ENCODE measurements at regions not wholly inside any gene's neighbourhood (a gene's known extent, or its start where the extent isn't known, plus 50 kb on each side); places are given as distances from the start of the nearest gene placed in this dataset.
"Not testable (repeated sequence)": the region's sequence is repeated elsewhere in the genome, so short reads cannot be mapped to it uniquely, and the experiment has no call there.

DNA sequence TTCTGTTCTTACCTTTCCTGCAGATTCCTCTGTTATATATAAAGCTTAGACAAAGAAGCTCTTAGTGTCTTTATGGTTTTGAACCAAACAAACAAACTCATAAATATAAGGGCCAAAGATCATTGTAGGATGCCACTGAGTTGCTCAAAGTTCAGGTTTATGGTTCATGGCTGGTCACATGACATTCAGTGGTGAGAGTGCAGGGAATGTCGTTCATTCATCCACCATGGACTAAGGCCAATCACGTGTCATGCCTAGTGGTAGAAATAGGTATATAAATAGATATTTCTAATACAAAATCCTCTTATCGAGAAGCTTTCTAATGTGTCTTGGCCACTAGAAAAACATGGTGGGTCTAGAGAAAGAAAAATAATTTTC is 119.4 kb downstream of the GATA3 start:
- DNase-seq, result no peak

GRCh38 chr10:8174762-8175161 is 120.3 kb downstream of the GATA3 start:
- DNase-seq, result no peak

DNA sequence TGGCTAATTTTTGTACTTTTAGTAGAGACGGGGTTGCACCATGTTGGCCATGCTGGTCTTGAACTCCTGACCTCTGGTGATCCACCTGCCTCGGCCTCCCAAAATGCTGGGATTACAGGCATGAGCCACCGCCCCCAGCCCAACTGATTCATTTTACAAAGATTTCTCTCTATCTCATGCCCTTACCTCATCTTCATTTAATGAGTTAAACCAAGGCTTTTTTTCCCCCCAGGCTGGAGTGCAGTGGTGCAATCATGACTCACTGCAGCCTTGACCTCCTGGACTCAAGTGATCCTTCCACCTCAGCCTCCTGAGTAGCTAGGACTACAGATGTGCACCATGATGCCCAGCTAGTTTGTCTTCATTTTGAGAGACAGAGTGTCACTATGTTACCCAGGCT is 123.0 kb downstream of the GATA3 start:
- DNase-seq, result not testable (repeated sequence)

DNA sequence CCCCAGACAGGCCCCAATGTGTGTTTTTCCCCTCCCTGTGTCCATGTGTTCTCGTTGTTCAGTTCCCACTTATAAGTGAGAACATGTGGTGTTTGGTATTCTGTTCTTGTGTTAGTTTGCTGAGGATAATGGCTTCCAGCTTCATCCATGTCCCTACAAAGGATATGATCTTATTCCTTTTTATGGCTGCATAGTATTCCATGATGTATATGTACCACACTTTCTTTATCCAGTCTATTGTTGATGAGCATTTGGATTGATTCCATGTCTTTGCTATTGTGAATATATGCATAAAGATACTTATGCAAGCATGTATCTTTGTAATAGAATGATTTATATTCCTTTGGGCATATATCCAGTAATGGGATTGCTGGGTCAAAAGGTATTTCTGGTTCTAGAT is 125.3 kb downstream of the GATA3 start:
- DNase-seq, result not testable (repeated sequence)

- DNase-seq, result no peak
Measured at GRCh38 chr10:8180360-8181109, 126.0 kb downstream of the GATA3 start.

DNA sequence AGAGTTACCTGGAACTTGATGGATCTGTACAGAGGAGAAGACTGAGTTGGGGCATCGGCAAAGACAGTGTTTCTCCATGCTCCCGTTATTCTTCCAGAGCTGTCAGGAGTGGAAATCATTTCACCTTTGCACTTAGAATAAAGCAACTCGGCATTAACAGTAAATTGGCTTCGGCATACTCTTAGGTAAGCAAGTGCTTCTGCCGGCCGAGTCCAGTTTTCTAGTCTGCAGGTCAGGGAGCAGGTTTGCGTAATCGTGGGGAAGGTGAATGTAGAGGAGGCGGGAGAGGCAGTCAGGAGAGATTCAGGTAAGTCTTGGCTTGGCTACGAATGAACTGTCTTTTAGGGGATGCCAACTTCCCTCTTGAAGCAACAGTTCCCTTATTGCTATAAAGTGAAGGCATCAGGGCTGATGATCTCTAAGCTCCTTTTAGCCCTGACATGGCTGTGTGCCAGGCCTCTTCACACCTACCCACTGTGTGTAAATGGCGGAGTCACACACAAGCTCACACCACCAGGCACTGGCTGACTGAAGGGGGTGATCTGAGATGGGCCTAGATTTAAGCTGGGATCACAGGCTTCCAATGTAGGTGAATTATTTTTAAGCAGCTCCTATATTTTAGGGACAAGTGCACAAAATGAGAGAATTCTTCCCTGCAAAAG is 127.1 kb downstream of the GATA3 start:
- DNase-seq, result no peak

- no peak for DNase-seq
Measured at GRCh38 chr10:8182806-8183205, 128.3 kb downstream of the GATA3 start.

DNA sequence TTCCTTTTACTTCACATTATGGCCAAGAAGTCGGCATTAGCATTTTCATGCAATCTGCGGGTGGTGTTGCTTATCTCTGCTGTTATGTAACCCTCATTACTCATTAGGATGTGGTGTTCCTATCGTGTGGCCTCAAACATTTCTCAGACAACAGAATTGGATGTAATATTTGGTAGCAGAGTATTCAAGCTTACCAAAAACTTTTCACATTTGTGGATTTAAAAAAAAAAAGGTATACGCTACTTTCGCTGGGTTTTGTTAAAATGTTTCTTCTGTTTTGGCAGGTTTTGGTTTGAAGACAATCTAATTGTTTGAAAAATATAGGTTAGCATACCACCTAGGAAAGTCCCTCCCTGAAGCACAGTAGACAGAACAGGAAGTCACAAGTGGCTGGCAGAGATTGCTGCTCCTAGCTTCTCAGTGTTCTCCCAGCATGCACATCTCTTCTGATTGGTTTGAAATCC is 128.8 kb downstream of the GATA3 start:
- no peak for DNase-seq

- no peak for DNase-seq
Measured at GRCh38 chr10:8187171-8187666, 132.7 kb downstream of the GATA3 start.

DNA sequence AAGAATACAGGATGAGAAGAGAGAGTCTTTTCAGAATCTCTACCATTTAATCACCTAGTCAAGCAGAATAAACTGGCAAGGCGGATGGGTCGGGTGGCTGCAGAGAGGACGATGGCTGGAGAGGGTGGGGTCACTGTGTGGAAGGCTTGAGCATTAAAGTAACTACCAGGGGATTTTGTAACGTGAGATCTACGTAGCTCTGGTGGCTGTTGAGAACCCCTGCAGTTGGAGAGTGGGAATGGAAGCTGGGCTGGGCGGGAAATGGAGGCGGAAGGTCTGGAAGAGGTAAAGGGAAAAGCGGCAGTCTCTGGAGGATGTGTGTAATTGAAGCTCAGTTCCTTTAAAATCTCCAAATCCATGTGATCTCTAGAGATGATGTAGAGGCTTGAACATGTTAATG is 135.0 kb downstream of the GATA3 start:
- no peak for DNase-seq

DNA sequence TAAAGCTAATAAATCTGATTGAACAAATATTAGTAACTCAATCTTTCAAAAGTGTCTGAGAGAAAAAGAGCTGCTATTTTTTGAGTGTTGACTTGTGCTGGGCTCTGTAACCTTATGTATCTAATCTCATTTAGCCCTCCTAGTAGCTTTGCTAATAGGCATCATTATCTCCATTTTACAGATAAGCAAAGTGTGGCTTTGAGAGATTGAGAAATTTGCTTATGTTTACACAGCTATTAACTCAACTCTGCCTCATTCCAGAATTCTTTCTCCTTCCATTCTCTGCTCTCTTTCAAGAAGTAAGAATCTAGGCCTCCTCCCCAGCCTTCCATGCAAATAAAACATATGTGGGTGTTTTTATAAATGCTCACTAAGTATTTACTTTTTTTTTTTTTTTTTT is 137.8 kb downstream of the GATA3 start:
- DNase-seq, result no peak

GRCh38 chr10:8193546-8193945 is 139.1 kb downstream of the GATA3 start:
- no peak for DNase-seq

GRCh38 chr10:8194050-8194449 is 139.6 kb downstream of the GATA3 start:
- no peak for DNase-seq

DNA sequence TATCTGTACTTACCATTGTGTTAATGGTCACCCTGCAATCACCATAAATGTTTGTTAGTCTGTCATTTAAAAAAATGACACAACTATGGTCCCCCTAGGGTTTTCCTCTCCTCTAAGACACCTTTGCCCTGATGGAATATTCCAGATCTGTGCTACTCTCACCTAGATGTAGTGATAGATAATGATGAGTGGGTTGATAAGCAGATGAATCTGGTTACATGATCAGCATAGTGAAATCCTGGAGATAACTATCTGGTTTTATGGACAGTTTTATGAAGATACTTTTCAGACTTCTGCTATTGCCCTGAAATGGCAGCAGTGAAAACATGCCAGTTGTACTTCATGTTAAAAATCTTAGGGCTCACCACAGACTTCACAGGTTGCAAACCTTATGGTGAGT is 152.4 kb downstream of the GATA3 start:
- DNase-seq, result no peak

DNA sequence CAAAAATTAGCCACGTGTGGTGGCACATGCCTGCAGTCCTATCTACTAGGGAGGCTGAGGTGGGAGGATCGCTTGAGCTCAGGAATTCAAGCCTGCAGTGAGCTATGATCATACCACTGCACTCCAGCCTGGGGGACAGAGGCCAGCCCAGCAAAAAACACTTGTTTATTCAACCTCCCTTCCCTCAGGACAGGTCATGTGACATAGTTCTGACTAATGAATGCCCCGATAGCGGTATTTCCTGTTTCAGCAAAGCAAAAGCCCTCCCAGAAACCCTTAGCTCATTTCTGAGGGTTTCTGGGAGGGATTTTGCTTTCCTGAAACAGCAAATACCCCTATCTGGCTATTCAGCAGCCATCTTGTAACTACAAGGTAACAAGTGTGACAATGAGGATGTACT is 157.1 kb downstream of the GATA3 start:
- DNase-seq, result no peak

- no peak for DNase-seq
Measured at GRCh38 chr10:8213735-8214134, 159.2 kb downstream of the GATA3 start.

DNA sequence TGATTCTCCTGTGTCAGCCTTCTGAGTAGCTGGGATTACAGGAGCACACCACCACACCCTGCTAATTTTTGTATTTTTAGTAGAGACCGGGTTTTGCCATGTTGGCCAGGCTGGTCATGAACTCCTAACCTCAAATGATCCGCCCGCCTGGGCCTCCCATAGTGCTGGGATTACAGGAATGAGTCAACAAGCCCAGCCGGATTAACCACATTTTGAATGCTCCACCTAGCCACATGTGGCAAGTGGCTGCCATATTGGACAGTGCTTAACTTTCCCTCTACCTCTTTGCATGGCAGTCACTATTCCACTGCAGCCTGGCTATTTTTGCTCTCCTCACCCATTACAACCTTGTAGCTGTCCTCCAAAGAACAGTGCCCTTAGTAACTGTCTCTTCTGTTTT is 160.1 kb downstream of the GATA3 start:
- DNase-seq, result no peak

DNA sequence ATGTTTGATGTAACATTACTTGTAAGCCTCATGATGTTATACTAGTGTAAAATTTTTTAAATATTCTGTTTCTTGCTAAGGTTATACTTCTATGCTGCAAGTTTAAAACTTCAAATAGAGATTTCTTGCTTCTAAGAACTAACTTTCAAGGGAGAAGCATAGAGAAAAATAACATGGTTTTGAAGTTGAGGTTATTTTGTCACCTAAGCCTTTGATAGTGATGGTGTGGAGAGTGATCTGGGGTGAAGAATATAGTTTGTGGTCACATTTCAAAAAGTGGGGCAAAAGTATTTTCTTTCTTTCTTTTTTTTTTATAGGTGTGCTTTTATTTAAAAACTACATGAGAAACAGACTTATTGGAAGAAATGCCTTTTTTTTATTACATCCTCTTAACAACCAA is 162.4 kb downstream of the GATA3 start:
- DNase-seq, result no peak

DNA sequence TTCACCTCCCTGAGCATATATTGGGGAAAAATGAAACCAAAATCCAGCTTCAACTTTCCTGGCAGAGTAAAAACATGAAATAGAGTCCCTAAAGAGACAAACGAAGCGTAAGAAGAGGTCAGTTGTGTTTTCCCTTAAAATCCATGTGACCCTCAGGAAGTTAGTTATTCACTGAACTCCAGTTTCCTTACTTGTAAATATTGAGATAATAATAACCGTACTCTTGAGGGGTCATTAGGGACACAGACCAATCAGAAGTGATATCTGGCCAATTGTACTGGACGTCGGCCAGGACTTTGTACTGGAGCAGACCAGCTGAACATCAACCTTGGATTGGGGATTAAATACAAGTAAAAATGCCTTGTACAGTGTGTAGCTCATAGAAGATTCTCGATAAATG is 167.0 kb downstream of the GATA3 start:
- no peak for DNase-seq

- no peak for DNase-seq
Measured at GRCh38 chr10:8224591-8224990, 170.1 kb downstream of the GATA3 start.

GRCh38 chr10:8225187-8225586 is 170.7 kb downstream of the GATA3 start:
- no peak for DNase-seq

DNA sequence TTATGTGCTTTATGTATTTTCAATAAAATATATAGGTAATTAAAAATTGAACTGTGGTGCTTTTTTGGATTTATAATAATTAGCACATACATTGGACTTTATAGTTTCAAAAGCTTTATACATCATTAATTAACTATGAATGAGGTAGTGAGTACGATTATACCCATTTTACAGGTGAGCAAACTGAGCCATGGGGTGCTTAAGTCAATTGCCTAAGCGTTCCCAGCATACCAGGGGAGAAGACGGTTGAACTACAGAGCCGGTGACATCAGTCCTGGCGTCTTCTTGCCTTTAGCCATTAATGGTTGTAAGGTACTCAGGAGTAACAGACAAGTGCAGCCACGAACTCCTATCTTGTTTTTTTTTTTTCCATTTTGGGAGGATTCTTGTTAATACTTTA is 172.8 kb downstream of the GATA3 start:
- DNase-seq, result no peak

DNA sequence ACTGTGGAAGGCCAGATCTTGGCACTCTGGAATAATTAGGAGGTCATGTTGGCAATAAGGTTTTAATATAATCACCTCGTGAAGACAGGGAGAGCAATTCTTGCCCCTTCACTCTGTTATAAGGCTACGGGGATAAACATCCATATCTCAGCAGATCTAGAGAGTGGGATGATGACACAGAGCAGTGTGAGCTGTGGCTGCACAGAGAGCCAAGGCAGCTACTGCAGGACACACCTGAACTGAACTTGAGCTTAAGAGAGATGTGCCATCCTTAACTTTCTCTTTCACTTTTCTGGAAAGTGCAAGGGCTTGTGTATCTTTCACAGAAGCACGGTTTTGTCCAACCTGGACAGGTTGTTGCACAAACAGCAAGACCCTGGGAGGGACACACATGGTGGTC is 174.7 kb downstream of the GATA3 start:
- no peak for DNase-seq

DNA sequence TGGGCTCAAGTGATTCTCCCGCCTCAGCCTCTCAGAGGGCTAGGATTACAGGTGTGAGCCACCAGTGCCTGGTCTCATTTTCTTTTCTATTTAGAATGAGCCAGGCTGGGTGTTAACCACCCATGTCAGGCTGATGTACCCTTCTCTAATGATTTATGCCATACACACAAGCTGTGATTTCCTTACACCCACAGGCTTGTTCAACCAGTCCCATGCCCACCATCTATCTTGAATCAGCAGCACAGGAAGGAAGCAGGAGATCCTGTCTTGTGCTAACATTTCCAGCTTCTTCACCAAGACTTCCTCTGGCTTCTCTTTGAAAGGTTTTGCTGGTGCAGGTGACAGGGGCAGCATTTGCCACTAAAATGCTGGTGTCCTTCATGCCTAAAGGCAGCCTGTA is 176.4 kb downstream of the GATA3 start:
- DNase-seq, result no peak
